ENCODE measurements at regions not wholly inside any gene's neighbourhood (a gene's known extent, or its start where the extent isn't known, plus 50 kb on each side); places are given as distances from the start of the nearest gene placed in this dataset.

- H3K27ac ChIP-seq (ENCODE audit: low read depth, low read length): no peak overlapping the region
- H3K9me3 ChIP-seq (ENCODE audit: control insufficient read depth, insufficient read depth, low read length): no peaks in the 10 kb centered on the region
- no peak for TF ChIP-seq CTCF (IDR thresholded peaks at IDR 0.05; ENCODE audit: low read depth, low read length)
- CTCF ChIA-PET: interaction anchor here (1.3 kb wide), 2 partner anchors 10 to 34 kb away, joined by 3 to 5 read pairs; no protein-coding TSS in a partner anchor
- POLR2A ChIA-PET: interaction anchor here (0.6 kb wide), 1 partner anchor 11 kb away, joined by 3 read pairs; no protein-coding TSS in a partner anchor
- H3K27me3 ChIP-seq (ENCODE audit: control insufficient read depth, insufficient read depth, low read length): no peaks in the 10 kb centered on the region
- H3K4me3 ChIP-seq (ENCODE audit: low read depth, low read length): no peak overlapping the region
- no peak for DNase-seq (ENCODE audit: low read depth, low spot score)
These were observed 231.3 kb upstream of the RHOBTB1 start for GRCh38 chr10:61175316-61175715.

- CTCF ChIA-PET: no interaction called here
- no peaks in the 10 kb centered on the region for H3K27me3 ChIP-seq (ENCODE audit: control insufficient read depth, insufficient read depth, low read length)
- H3K9me3 ChIP-seq (ENCODE audit: control insufficient read depth, insufficient read depth, low read length): no peaks in the 10 kb centered on the region
- no peak overlapping the region for H3K27ac ChIP-seq (ENCODE audit: low read depth, low read length)
- no peak for DNase-seq (ENCODE audit: low read depth, low spot score)
- POLR2A ChIA-PET: no interaction called here
- no peak overlapping the region for H3K4me3 ChIP-seq (ENCODE audit: low read depth, low read length)
- no peak for TF ChIP-seq CTCF (IDR thresholded peaks at IDR 0.05; ENCODE audit: low read depth, low read length)
These were observed 229.5 kb upstream of the RHOBTB1 start for GRCh38 chr10:61173450-61173849.

- Histone ChIP-seq H3K9me3 (ENCODE audit: control insufficient read depth, insufficient read depth, low read length) (no peaks in the 10 kb centered on the region), H3K27ac (ENCODE audit: low read depth, low read length) (no peak overlapping the region), H3K4me3 (ENCODE audit: low read depth, low read length) (no peak overlapping the region), H3K27me3 (ENCODE audit: control insufficient read depth, insufficient read depth, low read length) (no peaks in the 10 kb centered on the region)
- ChIA-PET CTCF (no interaction called here), POLR2A (no interaction called here)
- TF ChIP-seq CTCF (IDR thresholded peaks at IDR 0.05; ENCODE audit: low read depth, low read length): no peak
- DNase-seq (ENCODE audit: low read depth, low spot score): no peak
These were observed 228.4 kb upstream of the RHOBTB1 start for GRCh38 chr10:61172182-61172926.

GRCh38 chr10:61170594-61170993 lies 226.6 kb upstream of the RHOBTB1 start:
- DNase-seq (ENCODE audit: low read depth, low spot score): no peak
- H3K27ac ChIP-seq (ENCODE audit: low read depth, low read length): no peak overlapping the region
- no peak for TF ChIP-seq CTCF (IDR thresholded peaks at IDR 0.05; ENCODE audit: low read depth, low read length)
- ChIA-PET POLR2A (no interaction called here), CTCF (no interaction called here)
- no peak overlapping the region for H3K4me3 ChIP-seq (ENCODE audit: low read depth, low read length)
- no peaks in the 10 kb centered on the region for H3K27me3 ChIP-seq (ENCODE audit: control insufficient read depth, insufficient read depth, low read length)
- no peaks in the 10 kb centered on the region for H3K9me3 ChIP-seq (ENCODE audit: control insufficient read depth, insufficient read depth, low read length)

- no peak for DNase-seq (ENCODE audit: low read depth, low spot score)
- Histone ChIP-seq H3K9me3 (ENCODE audit: control insufficient read depth, insufficient read depth, low read length) (no peaks in the 10 kb centered on the region), H3K4me3 (ENCODE audit: low read depth, low read length) (no peak overlapping the region), H3K27me3 (ENCODE audit: control insufficient read depth, insufficient read depth, low read length) (no peaks in the 10 kb centered on the region), H3K27ac (ENCODE audit: low read depth, low read length) (no peak overlapping the region)
- ChIA-PET POLR2A (interaction anchor here (0.9 kb wide), 1 partner anchor 15 kb away, joined by 4 read pairs; no protein-coding TSS in a partner anchor), CTCF (no interaction called here)
- no peak for TF ChIP-seq CTCF (IDR thresholded peaks at IDR 0.05; ENCODE audit: low read depth, low read length)
These were observed 225.3 kb upstream of the RHOBTB1 start for GRCh38 chr10:61169294-61169693.
